ENCODE measurements at regions not wholly inside any gene's neighbourhood (a gene's known extent, or its start where the extent isn't known, plus 50 kb on each side); places are given as distances from the start of the nearest gene placed in this dataset.

GRCh38 chr12:69123919-69124638 lies 115.3 kb upstream of the CPSF6 start:
- no TSS peak for BruUV-seq (replicated peaks)
- TF ChIP-seq POLR2AphosphoS5 (IDR thresholded peaks at IDR 0.05; ENCODE audit: low read depth, low read length), result no peak
- TF ChIP-seq TCF7L2 (IDR thresholded peaks at IDR 0.05; ENCODE audit: low read depth, low read length), result no peak
- TF ChIP-seq SIN3A (IDR thresholded peaks at IDR 0.05; ENCODE audit: borderline replicate concordance, insufficient read depth, low read depth, low read length), result no peak
- TF ChIP-seq, protein P1, sequence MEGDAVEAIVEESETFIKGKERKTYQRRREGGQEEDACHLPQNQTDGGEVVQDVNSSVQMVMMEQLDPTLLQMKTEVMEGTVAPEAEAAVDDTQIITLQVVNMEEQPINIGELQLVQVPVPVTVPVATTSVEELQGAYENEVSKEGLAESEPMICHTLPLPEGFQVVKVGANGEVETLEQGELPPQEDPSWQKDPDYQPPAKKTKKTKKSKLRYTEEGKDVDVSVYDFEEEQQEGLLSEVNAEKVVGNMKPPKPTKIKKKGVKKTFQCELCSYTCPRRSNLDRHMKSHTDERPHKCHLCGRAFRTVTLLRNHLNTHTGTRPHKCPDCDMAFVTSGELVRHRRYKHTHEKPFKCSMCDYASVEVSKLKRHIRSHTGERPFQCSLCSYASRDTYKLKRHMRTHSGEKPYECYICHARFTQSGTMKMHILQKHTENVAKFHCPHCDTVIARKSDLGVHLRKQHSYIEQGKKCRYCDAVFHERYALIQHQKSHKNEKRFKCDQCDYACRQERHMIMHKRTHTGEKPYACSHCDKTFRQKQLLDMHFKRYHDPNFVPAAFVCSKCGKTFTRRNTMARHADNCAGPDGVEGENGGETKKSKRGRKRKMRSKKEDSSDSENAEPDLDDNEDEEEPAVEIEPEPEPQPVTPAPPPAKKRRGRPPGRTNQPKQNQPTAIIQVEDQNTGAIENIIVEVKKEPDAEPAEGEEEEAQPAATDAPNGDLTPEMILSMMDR (IDR thresholded peaks at IDR 0.05), result no peak
- TF ChIP-seq, protein P2, sequence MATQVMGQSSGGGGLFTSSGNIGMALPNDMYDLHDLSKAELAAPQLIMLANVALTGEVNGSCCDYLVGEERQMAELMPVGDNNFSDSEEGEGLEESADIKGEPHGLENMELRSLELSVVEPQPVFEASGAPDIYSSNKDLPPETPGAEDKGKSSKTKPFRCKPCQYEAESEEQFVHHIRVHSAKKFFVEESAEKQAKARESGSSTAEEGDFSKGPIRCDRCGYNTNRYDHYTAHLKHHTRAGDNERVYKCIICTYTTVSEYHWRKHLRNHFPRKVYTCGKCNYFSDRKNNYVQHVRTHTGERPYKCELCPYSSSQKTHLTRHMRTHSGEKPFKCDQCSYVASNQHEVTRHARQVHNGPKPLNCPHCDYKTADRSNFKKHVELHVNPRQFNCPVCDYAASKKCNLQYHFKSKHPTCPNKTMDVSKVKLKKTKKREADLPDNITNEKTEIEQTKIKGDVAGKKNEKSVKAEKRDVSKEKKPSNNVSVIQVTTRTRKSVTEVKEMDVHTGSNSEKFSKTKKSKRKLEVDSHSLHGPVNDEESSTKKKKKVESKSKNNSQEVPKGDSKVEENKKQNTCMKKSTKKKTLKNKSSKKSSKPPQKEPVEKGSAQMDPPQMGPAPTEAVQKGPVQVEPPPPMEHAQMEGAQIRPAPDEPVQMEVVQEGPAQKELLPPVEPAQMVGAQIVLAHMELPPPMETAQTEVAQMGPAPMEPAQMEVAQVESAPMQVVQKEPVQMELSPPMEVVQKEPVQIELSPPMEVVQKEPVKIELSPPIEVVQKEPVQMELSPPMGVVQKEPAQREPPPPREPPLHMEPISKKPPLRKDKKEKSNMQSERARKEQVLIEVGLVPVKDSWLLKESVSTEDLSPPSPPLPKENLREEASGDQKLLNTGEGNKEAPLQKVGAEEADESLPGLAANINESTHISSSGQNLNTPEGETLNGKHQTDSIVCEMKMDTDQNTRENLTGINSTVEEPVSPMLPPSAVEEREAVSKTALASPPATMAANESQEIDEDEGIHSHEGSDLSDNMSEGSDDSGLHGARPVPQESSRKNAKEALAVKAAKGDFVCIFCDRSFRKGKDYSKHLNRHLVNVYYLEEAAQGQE (IDR thresholded peaks at IDR 0.05; ENCODE audit: insufficient read depth in 1 of 2, low read depth in 2 of 2, low read length in 1 of 2), result no peak
- Histone ChIP-seq H3K4me1 (ENCODE audit: control insufficient read depth, insufficient read depth, low read length) (no peaks in the 10 kb centered on the region), H3K36me3 (ENCODE audit: control insufficient read depth, insufficient read depth, low read length) (no peaks in the 10 kb centered on the region), H3K9me3 (ENCODE audit: control insufficient read depth, insufficient read depth, low read depth, low read length) (no peaks in the 10 kb centered on the region), H3K27ac (ENCODE audit: low read length) (no peak overlapping the region), H3K27me3 (ENCODE audit: control insufficient read depth, insufficient read depth, low read length) (no peaks in the 10 kb centered on the region), H3K4me3 (ENCODE audit: low read depth in 2 of 2, low read length in 2 of 2) (no peak overlapping the region)
- intact Hi-C loops (cut with micrococcal nuclease; ENCODE audit: unreplicated experiment), result no loop called here
- DNase-seq (ENCODE audit: low read depth, low spot score) (no peak), ATAC-seq (no peak)
- in situ Hi-C loops (cut with HindIII; ENCODE audit: low pct_unique_long_range_greater_than_20kb, low sequenced_read_pairs), result no loop called here
- CTCF ChIA-PET, result no interaction called here
- POLR2A ChIA-PET, result no interaction called here

DNA sequence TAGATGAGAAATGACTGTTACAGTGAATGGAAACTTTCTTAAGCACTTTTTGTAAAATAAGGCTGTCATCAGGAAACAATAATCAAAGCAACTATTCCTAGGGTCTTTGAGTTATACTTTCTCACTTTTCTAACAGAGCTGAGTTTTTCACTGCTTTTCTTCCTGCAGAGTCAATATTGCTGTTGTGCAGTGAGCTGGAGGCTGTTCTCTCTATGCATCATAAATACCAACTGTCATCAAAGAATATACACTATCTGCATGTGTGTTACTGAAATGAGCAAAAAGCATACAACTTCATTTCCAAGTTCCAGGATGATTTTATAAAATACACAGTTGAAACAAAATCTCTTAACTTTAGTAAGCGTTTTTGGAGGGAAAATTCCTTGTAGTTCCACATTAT lies 110.4 kb upstream of the CPSF6 start:
- intact Hi-C loops (cut with micrococcal nuclease; ENCODE audit: unreplicated experiment) (no loop called here), in situ Hi-C loops (cut with HindIII; ENCODE audit: low pct_unique_long_range_greater_than_20kb, low sequenced_read_pairs) (no loop called here)
- Histone ChIP-seq H3K27me3 (ENCODE audit: control insufficient read depth, insufficient read depth, low read length) (no peaks in the 10 kb centered on the region), H3K36me3 (ENCODE audit: control insufficient read depth, insufficient read depth, low read length) (no peaks in the 10 kb centered on the region), H3K4me3 (ENCODE audit: low read depth in 2 of 2, low read length in 2 of 2) (no peak overlapping the region), H3K4me1 (ENCODE audit: control insufficient read depth, insufficient read depth, low read length) (no peaks in the 10 kb centered on the region), H3K9me3 (ENCODE audit: control insufficient read depth, insufficient read depth, low read depth, low read length) (no peaks in the 10 kb centered on the region), H3K27ac (ENCODE audit: low read length) (no peak overlapping the region)
- no TSS peak for BruUV-seq (replicated peaks)
- TF ChIP-seq TCF7L2 (IDR thresholded peaks at IDR 0.05; ENCODE audit: low read depth, low read length) (no peak), POLR2AphosphoS5 (IDR thresholded peaks at IDR 0.05; ENCODE audit: low read depth, low read length) (no peak)
- ATAC-seq (no peak), DNase-seq (ENCODE audit: low read depth, low spot score) (no peak)
- CTCF ChIA-PET, result no interaction called here
- POLR2A ChIA-PET, result no interaction called here

- no peak overlapping the region for H3K27ac ChIP-seq (ENCODE audit: low read length)
- H3K36me3 ChIP-seq (ENCODE audit: control insufficient read depth, insufficient read depth, low read length), result no peaks in the 10 kb centered on the region
- no peaks in the 10 kb centered on the region for H3K9me3 ChIP-seq (ENCODE audit: control insufficient read depth, insufficient read depth, low read depth, low read length)
- no peaks in the 10 kb centered on the region for H3K4me1 ChIP-seq (ENCODE audit: control insufficient read depth, insufficient read depth, low read length)
- in situ Hi-C loops (cut with HindIII; ENCODE audit: low pct_unique_long_range_greater_than_20kb, low sequenced_read_pairs), result no loop called here
- intact Hi-C loops (cut with micrococcal nuclease; ENCODE audit: unreplicated experiment), result no loop called here
- ChIA-PET CTCF (no interaction called here), POLR2A (no interaction called here)
- ATAC-seq, result no peak
- TF ChIP-seq, protein P2 (IDR thresholded peaks at IDR 0.05; ENCODE audit: insufficient read depth in 1 of 2, low read depth in 2 of 2, low read length in 1 of 2), result no peak
- no peak for TF ChIP-seq SIN3A (IDR thresholded peaks at IDR 0.05; ENCODE audit: borderline replicate concordance, insufficient read depth, low read depth, low read length)
- TF ChIP-seq POLR2AphosphoS5 (IDR thresholded peaks at IDR 0.05; ENCODE audit: low read depth, low read length), result no peak
- TF ChIP-seq TCF7L2 (IDR thresholded peaks at IDR 0.05; ENCODE audit: low read depth, low read length), result no peak
- TF ChIP-seq, protein P1 (IDR thresholded peaks at IDR 0.05), result no peak
- H3K27me3 ChIP-seq (ENCODE audit: control insufficient read depth, insufficient read depth, low read length), result no peaks in the 10 kb centered on the region
- DNase-seq (ENCODE audit: low read depth, low spot score), result no peak
- H3K4me3 ChIP-seq (ENCODE audit: low read depth in 2 of 2, low read length in 2 of 2), result no peak overlapping the region
- no TSS peak for BruUV-seq (replicated peaks)
Observed at GRCh38 chr12:69129564-69129963, 109.8 kb upstream of the CPSF6 start.

Measured in Panc1 (cell line).